Esophagus squamous epithelium (tissue), 4 donors: ENCODE measurements at regions not wholly inside any gene's neighbourhood (a gene's known extent, or its start where the extent isn't known, plus 50 kb on each side); places are given as distances from the start of the nearest gene placed in this dataset.

Experiments used
- POLR2A ChIP-seq, 4 donors: fragments of 450-650 bp; IDR thresholded peaks; one replicate each; pipeline ENCODE4 v1.6.1; 2017; ENCODE audit warnings: antibody characterized with exemption in 4 of 4, mild to moderate bottlenecking in 4 of 4, moderate library complexity in 3 of 4
- TF ChIP-seq, protein P1 (sequence below), 6 experiments: fragments of 450-650 bp in 4 of 6; fragments of 200-600 bp in 2 of 6; sonication (generic) in 2 of 6; IDR thresholded peaks; one replicate each; pipeline ENCODE4 v1.5.1; 2016 to 2019; ENCODE audit warnings: antibody characterized with exemption in 6 of 6, mild to moderate bottlenecking in 4 of 6, moderate library complexity in 4 of 6

DNA sequence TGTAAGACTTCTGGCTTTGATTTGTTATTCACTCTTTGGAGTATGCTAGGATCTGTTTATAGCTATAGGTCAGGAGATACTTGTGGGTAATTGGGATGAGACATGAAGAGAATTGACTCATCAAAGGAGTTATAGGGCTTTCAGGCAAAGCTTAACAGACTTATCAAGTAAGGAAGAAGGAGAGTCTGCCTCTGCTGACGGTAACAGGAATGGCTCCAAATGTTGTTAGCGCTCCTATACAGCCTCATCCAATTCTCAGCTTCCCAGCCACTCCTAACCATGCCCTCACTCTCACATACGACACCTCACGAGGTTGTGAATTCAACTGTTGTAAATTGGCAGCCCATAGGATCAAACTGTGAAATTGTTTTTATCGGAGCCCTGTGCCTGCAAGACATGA lies 140.5 kb downstream of the KCNA5 start:
- TF ChIP-seq, protein P1, sequence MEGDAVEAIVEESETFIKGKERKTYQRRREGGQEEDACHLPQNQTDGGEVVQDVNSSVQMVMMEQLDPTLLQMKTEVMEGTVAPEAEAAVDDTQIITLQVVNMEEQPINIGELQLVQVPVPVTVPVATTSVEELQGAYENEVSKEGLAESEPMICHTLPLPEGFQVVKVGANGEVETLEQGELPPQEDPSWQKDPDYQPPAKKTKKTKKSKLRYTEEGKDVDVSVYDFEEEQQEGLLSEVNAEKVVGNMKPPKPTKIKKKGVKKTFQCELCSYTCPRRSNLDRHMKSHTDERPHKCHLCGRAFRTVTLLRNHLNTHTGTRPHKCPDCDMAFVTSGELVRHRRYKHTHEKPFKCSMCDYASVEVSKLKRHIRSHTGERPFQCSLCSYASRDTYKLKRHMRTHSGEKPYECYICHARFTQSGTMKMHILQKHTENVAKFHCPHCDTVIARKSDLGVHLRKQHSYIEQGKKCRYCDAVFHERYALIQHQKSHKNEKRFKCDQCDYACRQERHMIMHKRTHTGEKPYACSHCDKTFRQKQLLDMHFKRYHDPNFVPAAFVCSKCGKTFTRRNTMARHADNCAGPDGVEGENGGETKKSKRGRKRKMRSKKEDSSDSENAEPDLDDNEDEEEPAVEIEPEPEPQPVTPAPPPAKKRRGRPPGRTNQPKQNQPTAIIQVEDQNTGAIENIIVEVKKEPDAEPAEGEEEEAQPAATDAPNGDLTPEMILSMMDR (IDR thresholded peaks at IDR 0.05): no peak
- TF ChIP-seq POLR2A (IDR thresholded peaks at IDR 0.05): no peak
